ENCODE measurements at regions not wholly inside any gene's neighbourhood (a gene's known extent, or its start where the extent isn't known, plus 50 kb on each side); places are given as distances from the start of the nearest gene placed in this dataset.
"Not testable (repeated sequence)": the region's sequence is repeated elsewhere in the genome, so short reads cannot be mapped to it uniquely, and the experiment has no call there.

- WGBS (ENCODE audit: insufficient coverage): 88% methylated on average over 6 of the region's 6 CpGs
- DNase-seq (ENCODE audit: low read depth in 4 of 6, low spot score in 6 of 6): not testable (repeated sequence)
Measured at GRCh38 chr6:122944936-122945335, 51.1 kb upstream of the CLVS2 start.

More at GRCh38 chr6:122944936-122945335, 51.1 kb upstream of the CLVS2 start:
- not testable (repeated sequence) for H3K36me3 ChIP-seq (ENCODE audit: control insufficient read depth, insufficient read depth, low read length); H3K9me3 ChIP-seq (ENCODE audit: control insufficient read depth, insufficient read depth, low read length); H3K27me3 ChIP-seq (ENCODE audit: control insufficient read depth, insufficient read depth, low read length); H3K4me1 ChIP-seq (ENCODE audit: control insufficient read depth, insufficient read depth, low read length); H3K27ac ChIP-seq (ENCODE audit: low read depth, low read length); H3K4me3 ChIP-seq (ENCODE audit: low read depth, low read length)

All from spinal cord (tissue), 9 donors.